NCI-H82 (cell line): ENCODE measurements at regions not wholly inside any gene's neighbourhood (a gene's known extent, or its start where the extent isn't known, plus 50 kb on each side); places are given as distances from the start of the nearest gene placed in this dataset.
"Not testable (repeated sequence)": the region's sequence is repeated elsewhere in the genome, so short reads cannot be mapped to it uniquely, and the experiment has no call there.

Source experiments
- DNase-seq: peaks from one replicate; lab custom pipeline; 2025; lab: John Stamatoyannopoulos, UW

DNA sequence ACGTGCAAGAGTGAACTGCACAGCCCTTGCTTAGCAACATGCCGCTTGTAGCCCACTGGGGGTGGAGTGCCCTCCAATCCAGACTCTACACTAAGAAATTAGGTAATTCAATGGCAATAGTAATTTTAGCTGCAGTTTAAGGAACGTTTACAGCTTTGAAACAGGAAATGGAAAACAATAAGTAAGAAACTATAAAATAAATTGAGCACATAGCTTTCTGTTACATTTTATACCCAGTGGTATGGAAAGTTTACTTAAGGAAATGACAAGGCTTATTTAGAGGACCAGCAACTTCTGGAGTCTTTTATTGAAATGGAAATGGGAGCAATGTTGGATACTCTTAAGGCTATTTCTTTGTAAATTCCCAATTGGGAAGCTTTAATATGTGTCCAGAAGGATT, 373.2 kb downstream of the KCNRG start:
- DNase-seq, result peak; percentile 12

DNA sequence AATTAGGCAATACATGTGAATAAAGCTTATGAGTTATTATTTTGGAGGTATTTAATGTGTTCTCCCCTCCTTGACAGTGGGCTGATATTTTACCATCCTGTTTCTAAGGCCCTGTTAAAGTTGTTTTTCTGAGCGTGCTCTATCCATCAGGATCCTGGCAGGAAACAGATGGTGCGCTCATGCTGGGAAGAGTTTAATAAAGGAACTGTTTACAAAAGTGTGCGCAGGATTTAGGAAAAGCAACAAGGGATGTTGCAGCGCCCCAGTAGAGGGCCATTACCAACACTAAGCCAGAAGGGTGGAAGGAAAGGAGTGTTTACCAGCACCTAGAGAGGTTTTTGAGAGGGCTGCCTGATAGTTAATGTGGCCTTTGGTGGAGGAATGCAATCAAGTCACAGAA, 374.5 kb downstream of the KCNRG start:
- peak; percentile 99 for DNase-seq

DNA sequence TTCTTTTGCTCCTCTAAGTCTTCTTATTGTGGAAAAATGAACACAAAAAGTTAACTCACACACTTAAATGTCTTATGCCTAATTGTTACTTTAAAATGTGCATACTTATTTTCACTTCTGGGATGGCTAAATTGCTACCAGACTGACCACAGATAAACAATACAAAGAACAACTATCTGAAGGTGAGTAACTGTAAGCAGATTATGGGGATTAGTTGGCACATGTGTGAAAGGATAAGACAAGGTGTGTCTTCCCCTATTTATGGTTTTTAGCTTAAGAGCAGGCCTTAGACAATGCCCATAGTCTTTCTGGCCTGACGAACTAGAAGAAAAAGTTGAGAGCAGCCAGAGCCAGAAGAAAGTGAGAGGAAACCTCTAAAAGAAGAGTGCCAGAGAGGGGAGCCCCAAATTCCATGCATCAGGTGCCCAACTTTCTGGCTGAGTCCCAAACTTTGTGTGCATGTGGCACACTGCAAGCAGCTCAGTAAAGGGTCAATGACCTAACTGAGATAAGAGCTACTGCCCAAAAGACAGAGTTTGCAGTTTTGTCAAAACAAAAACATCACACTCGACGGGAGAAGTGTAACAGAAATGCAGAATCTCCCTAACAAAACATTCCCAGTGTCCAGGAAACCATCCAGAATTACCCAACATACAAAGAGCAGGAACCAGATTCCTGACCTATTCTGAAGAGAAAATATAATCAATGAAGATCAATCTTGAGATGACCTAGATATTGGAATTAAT, 375.4 kb downstream of the KCNRG start:
- DNase-seq, result peak; percentile 92

DNA sequence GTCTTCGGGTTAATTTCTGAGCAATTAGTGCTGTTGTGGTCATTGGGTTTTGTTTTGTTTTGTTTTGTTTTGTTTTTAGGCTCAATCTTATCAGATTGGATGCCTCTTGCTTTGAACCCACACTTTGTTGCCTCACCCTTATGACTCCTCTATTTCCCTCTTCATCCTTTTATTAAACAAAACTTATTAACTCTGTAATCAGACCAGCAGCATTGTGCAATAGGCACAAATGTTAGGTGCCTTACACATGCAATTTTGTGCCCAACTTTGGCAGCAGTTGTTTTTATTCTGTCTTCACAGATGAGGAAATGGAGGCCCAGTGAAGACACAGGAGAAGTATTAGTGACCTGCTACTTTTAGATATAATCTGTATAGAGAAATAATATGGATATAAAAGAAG, 377.7 kb downstream of the KCNRG start:
- no peak for DNase-seq

DNA sequence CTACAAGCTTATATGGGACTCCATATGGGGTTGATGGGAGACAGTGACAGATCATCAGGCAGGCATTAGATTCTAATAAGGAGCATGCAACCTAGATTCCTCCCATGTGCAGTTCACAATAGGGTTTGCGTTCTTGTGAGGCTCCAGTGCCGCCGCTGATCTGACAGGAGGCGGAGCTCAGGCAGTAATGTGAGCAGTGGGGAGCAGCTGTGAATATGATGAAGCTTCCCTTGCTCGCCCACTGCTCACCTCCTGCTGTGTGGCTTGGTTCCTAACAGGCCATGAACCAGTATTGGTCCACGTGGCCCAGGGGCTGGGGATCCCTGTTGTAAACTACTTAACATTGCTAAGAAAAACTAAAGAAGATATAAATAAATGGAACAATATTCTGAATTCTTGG, 378.4 kb downstream of the KCNRG start:
- peak; percentile 99 for DNase-seq

DNA sequence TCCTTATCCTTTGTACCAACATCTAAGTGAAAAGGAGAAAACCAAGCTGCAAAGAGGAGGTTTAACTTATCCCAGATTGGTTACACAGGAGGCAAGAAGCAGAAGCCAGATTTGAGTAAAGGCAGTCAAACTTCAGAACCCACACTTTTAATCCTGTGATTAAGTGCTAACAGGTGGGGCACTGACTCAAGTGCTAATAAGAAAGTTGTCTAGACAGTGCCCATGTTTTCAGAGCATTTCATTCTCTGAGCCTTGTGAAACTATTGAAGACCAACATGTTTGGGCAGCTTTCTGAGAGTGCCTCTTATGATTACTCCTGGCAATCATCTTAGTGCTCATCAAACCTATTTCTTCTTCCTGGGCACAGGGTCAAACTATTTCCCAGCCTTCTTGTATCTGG, 380.8 kb downstream of the KCNRG start:
- DNase-seq, result peak; percentile 78

DNA sequence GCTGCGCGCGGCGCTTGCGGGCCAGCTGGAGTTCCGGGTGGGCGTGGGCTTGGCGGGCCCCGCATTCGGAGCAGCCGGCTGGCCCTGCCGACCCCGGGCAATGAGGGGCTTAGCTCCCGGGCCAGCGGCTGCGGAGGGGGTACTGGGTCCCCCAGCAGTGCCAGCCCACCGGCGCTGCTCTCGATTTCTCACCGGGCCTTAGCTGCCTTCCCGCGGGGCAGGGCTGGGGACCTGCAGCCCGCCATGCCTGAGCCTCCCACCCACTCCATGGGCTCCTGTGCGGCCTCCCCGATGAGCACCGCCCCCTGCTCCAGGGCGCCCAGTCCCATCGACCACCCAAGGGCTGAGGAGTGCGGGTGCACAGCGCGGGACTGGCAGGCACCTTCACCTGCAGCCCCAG, 381.4 kb downstream of the KCNRG start:
- not testable (repeated sequence) for DNase-seq

DNA sequence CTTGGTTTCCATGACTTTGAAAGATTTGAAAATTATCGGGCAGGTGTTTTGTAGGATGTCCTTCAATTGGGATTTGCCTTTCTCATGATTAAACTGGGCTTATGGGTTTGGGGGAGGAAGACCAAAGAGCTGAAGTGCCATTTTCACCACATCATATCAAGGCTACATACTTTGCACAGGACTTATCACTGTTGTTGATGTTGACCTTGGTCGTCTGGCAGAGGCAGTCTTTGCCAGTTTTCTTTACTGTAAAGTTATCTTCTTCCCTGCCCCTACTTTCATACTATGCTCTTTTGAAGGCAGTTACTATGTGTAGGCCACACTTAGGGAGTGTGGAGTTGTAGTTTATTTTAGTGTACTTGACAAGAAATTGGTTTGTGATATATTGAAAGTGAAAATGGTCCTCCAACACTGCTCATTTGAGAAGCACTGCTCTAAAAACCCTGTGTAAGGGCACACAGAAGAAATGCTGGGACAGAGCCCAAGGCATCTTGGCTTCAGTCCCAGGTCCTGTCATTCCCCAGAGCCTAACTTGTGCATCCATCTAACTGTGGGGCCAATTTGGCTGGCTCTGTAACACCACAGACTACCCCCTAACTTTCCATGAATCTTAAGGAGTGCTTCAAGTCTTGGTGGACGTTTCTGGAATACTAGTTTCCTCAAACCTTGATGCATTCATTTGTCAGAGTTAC, 384.9 kb downstream of the KCNRG start:
- DNase-seq, result no peak

DNA sequence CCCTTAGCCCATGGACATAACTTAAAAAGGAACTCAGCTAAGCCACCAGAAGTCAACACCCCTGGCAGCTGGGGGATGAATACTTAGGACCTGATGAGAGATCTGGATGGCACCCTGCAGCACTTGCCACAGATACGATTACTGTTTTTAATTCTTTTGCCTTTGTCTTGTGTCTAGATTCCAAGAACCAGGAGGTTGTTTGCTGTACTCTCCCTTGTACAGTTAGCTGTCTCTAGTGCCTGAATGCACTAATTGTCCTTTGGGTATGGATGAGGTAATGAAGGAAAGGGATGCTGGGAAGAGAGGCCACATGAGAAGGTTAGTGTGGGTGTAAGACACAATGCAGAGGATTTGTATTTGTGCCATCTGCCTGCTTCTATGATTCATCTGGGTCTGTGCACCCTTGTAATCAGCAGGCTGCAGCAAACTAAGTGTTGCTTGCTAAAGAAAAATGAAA, 385.8 kb downstream of the KCNRG start:
- DNase-seq, result peak; percentile 74

DNA sequence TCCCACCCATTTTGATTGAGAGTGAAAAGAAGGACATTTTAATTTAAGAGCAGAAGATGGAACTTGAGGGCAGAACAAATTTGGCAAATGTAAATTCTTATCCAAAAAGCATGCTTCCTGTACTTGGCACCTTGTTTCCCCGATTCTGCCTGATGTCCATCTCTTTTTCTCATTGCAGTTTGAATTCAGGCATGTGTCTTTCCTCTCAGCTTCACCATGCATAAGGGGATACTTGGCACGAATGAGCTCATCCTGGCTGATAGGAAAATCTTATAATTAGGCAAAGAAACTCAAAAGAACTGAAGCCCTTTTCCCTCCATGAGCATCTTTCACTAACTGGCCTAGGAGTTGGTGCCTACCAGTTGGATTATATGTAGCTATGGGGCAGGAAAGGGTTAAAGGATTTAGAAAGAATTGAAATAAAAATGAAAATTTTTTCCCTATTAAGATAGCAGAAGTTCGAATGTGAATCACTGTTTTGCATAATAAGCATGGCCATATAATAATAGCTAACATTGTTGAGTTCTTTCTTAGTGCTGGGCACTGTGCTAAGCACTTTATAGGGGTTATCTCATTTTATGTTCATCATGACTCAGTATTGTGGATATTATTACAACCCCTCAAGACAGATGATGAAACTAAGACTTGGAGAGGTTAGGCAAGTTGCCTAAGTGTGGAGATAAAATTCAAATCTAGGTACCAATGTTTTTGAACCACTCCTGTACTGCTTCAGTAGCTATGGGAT, 386.6 kb downstream of the KCNRG start:
- no peak for DNase-seq

DNA sequence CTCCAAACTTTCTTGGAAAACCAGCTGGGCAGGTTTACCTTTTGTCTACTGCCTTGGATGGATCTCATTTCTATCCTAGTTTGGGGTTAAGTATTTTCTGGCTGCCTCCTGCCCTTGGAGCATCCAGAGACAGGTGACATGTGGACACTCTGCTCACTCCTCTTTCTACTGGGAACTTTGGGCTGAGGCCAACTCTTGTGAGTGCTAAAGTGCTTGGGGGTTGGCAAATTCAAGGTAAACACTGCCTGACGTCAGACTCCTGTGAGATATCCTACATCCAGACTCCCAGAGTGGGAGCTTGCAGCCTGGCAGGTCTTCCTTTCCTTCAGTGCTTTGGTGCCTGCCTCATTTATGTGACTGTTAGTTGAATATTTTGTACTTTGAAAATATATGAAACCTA, 388.1 kb downstream of the KCNRG start:
- no peak for DNase-seq

DNA sequence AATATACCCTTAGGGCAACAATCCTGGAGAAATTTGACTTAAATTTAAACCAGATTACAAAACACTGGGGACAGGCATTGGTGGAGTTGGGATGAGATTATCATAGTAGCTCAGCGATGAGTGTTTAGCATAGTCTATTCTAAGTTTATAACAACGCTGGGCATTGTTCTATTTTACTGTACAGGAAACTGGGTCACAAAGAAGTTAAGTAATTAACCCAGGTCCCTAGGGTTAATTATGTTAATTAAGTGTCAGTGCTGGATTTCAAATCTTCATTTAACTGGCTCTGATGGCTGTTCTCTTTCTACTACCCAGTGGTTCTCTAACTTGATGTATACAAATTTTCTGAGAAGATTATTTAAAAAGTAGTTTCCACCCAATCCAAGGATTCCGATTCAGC, 388.9 kb downstream of the KCNRG start:
- no peak for DNase-seq

DNA sequence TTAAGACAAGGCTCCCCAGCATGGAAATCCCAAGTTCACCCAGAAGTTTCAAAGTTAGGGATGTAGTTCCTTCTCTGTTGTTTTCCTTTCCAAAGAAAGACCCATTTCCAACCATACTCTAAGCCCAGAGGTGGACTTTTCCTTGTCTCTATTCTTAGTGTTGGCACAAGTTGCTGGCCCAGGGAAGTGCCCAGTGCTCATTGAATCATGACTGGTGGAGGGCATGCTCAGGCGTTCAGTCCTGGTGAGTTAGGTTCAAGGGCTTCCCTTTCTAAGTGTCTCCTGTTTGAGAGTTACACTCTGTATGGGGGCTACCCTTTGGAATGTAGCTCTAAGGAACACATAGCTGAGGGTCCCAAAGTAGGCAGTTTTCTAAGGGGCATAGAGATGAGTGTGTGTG, 389.5 kb downstream of the KCNRG start:
- DNase-seq, result no peak

DNA sequence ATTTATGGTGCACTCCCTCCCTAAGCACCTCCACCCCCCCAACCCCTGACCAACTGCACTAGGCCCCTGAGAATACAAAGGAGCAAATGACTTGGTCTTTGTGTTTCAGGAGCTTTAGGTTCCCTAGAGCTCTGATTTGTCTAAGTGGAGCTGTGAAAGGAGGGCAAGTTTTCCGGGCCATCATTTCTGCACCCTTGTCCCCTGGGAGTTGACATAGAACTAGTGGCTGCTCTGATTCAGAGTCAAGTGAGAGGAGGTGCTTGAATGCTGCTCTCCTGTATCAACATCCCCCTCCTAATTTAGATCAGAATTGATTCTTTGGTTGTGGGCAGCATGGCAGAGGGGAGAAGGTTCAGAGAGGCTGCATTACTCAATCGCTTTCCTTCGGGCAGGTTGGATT, 391.6 kb downstream of the KCNRG start:
- DNase-seq, result no peak

DNA sequence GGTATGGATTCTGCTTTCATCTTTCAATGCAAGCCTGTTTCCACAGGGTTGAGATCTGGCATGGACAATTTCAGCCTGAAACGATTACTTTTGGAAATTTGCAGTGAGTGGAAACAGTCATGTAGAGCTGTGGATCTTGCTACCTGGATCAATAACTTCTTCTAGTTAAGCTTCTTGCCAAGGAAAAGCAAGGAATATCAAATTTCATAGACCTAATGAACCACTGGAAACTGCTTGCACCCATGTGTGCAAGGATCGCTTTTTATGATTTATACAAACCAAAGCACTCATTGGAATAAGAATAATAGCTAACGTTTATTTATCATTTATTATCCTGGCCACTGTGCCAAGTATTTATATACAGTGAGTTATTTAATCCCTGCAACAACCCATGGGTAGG, 392.8 kb downstream of the KCNRG start:
- DNase-seq, result no peak

DNA sequence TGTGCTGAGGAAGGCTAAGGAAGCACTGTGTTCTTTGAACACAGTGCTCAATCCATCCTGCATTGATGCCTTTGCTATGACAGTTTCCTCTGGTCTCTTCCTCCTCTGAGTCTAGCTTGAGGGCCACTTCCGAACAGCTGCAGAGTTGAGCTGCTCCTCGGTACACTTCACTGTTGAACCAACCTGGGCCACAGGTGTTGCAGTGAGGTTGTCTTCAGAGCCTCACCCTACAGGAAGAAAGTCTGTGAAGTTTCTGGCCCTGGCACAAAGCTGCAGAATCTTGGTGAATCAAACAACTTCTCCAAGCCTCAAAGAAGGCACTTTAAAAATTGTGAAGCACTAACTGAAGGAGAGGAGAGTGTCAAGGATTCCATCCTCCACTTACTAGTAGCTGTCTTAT, 394.0 kb downstream of the KCNRG start:
- DNase-seq, result no peak

DNA sequence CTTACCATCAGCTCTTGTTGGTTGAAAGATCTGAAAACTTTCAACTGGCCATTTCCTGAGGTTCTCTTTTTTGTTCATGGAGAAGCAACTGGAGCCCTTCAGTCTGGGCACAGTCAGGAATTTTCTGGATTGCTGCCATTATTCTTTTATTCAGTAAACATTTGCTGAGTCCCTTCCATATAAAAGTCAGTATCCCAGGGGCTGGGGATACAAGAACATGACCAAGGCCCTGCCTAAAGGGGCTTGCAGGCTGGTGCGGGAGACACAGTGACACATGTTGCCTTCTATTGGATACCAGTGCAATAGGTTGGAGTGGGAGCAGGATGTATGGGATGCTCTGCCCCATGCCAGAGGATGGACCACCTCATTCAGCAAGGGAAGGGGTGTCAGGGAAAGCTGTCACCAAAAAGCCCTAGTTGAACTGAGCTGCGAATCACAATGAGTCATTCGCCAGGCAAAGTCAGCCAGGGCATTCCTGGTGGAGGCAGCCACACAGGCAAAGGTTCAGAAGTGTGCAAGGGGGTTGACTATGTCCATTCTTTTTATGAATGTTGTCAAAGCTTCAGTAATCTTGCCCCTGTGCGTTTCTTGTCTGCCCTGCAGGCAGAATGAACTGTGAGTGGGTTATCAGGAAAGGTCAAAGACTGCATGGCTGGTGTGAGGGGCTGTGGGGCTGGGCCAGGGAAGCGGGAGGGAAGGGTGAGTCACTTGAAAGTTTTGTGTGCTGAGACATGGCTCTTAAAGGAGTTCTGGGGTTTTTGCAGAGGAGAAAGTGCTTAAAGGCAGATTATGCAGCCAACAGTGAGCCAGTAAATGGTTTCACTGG, 395.9 kb downstream of the KCNRG start:
- DNase-seq, result no peak

DNA sequence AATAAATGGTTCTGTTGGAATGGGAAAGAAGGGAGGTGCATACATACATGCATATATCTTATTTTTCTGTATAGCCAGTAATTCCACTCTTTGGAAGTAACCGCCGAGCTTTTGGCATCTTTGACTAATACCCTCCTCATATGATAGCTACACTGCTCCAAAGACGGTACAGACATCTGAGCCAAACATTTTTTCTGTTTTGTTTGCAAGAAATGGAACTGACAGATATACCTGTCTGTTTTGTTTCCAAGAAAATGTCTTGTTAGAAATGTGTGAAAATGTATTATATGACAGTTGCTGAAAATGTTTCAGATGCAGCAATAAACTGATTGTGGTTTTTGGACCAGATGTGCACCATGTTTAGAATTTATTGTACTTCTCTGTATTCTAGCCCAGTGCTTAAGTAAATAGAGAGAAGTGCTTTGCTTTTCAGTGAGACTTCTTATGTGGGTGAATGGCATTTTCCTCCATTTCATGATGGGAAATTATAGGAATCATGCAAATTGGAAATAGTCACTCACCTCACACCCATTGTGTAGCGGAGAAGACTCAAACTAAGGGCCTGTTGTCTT, 396.9 kb downstream of the KCNRG start:
- no peak for DNase-seq

DNA sequence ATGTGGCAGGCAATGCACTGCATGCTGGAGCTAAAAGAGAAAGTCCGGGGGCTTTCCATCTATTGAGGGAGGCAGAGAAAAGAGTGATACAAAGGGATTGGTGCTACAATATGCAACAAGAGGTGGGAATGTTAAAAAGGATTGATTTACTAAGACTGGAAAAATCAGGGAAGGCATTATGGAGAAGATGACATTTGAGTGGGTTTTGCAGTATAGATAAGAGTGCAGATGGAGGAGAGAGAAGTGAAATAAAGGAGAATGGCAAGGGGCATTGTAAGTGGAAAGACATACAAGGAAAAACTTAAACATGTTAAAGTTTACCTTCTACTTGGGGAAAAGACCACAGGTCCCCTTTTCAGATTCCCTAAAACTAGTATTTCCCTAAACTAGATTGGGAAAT, 399.4 kb downstream of the KCNRG start:
- no peak for DNase-seq

DNA sequence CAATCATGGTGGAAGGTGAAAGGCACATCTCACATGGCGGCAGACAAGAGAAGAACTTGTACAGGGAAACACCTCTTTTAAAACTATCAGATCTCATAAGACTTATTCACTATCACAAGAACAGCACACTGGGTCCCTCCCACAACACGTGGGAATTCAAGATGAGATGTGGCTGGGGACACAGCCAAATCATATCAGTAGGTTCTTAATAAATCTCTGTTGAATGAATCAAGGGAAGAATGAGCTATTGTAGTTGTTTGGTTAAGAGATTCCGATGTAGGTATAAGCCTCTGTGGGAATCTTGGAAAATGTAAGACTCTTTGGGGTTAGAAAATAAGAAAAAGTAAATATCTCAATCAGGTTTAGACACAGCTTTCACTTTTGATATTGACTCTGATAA, 400.2 kb downstream of the KCNRG start:
- DNase-seq, result no peak

DNA sequence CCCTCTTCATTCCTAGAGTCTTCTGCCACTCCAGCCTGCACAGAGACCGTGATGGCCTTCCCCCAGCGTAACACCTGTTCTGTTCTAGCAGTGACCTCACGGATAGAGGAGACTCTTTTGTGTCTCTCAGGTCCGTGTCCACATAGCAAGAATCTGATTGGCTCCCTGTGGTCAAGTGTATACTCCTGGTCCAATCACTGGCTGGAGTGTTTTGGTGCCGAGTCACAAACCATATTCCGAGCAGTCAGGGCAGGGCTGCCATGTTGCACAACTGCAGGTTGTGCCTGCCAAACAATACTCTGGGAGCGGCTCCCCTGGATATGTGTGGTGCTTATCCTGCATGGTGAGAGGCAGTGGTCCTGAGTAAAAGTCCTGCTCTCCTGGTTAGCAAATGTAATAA, 402.4 kb downstream of the KCNRG start:
- no peak for DNase-seq

DNA sequence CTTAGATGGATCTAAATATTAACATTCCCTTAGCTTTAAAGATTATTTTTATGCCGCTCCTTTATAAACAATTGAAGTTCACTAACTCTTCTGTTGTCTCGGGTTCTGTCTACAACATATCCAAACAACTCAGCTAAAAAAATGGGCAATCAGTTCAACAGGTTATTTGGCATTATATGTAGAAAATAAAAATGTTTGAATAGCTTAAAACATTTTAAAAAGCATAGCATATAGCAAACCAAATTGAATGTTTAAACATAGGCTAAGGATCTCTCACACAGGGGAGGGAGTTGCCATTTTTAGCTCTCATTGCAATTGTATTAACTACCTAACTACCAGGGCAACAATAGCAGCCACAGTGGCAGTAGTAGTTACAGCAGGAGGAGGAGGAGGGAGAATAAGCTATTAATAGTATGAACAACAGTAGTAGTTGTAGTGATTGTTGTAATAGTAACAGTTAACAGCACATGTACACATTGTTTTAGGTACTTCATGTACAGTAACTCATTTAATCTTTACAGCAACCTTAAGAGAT, 404.2 kb downstream of the KCNRG start:
- peak; percentile 14 for DNase-seq
